ENCODE measurements at regions not wholly inside any gene's neighbourhood (a gene's known extent, or its start where the extent isn't known, plus 50 kb on each side); places are given as distances from the start of the nearest gene placed in this dataset.

DNA sequence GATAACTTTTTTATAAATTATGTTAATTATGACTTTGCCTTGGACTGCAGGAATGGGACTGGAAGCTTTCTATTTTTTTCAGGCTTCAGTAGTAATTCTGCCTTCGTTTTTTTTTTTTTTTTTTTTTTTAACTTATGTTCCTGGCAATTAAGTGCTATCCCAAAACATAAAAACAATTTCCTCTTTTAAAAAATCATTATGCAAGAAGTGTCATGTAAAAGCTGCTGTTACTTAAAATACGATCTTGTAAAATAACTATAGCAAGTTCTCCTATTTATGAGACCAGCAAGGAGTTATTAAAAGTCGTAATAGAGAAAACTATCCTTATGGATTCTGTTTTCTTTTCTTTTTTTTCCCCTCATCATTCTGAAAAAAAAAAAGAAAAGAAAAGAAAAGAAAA, 106.6 kb upstream of the FOXN2 start:
- Mint-ChIP-seq H3K27me3 (ENCODE audit: insufficient read depth, unreplicated experiment) (no peaks in the 10 kb centered on the region), H3K9me3 (ENCODE audit: unreplicated experiment) (no peaks in the 10 kb centered on the region), H3K27ac (ENCODE audit: unreplicated experiment) (no peak overlapping the region), H3K4me1 (ENCODE audit: low read depth, unreplicated experiment) (no peaks in the 10 kb centered on the region), H3K36me3 (ENCODE audit: insufficient read depth, unreplicated experiment) (no peaks in the 10 kb centered on the region), H3K4me3 (ENCODE audit: unreplicated experiment) (no peak overlapping the region)
- no peak for DNase-seq
- no peaks in the 10 kb centered on the region for H3K27me3 ChIP-seq (replicated peaks; ENCODE audit: control insufficient read depth, insufficient read depth, low read length)
- POLR2A ChIA-PET = no interaction called here
- no peaks in the 10 kb centered on the region for H3K36me3 ChIP-seq (ENCODE audit: control insufficient read depth, insufficient read depth, low read length)
- TF ChIP-seq, protein P1, sequence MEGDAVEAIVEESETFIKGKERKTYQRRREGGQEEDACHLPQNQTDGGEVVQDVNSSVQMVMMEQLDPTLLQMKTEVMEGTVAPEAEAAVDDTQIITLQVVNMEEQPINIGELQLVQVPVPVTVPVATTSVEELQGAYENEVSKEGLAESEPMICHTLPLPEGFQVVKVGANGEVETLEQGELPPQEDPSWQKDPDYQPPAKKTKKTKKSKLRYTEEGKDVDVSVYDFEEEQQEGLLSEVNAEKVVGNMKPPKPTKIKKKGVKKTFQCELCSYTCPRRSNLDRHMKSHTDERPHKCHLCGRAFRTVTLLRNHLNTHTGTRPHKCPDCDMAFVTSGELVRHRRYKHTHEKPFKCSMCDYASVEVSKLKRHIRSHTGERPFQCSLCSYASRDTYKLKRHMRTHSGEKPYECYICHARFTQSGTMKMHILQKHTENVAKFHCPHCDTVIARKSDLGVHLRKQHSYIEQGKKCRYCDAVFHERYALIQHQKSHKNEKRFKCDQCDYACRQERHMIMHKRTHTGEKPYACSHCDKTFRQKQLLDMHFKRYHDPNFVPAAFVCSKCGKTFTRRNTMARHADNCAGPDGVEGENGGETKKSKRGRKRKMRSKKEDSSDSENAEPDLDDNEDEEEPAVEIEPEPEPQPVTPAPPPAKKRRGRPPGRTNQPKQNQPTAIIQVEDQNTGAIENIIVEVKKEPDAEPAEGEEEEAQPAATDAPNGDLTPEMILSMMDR (IDR thresholded peaks at IDR 0.05; ENCODE audit: insufficient read depth in 1 of 2, low read depth in 1 of 2, low read length in 1 of 2, severe bottlenecking in 1 of 2, unreplicated experiment in 1 of 2) = no peak
- CTCF ChIA-PET = no interaction called here
- H3K4me3 ChIP-seq (ENCODE audit: low read depth, low read length) = no peak overlapping the region
- H3K4me1 ChIP-seq = no peaks in the 10 kb centered on the region
- no peaks in the 10 kb centered on the region for H3K9me3 ChIP-seq
- intact Hi-C loops (cut with micrococcal nuclease; ENCODE audit: unreplicated experiment) = no loop called here
- no TSS peak for BruUV-seq (replicated peaks)

DNA sequence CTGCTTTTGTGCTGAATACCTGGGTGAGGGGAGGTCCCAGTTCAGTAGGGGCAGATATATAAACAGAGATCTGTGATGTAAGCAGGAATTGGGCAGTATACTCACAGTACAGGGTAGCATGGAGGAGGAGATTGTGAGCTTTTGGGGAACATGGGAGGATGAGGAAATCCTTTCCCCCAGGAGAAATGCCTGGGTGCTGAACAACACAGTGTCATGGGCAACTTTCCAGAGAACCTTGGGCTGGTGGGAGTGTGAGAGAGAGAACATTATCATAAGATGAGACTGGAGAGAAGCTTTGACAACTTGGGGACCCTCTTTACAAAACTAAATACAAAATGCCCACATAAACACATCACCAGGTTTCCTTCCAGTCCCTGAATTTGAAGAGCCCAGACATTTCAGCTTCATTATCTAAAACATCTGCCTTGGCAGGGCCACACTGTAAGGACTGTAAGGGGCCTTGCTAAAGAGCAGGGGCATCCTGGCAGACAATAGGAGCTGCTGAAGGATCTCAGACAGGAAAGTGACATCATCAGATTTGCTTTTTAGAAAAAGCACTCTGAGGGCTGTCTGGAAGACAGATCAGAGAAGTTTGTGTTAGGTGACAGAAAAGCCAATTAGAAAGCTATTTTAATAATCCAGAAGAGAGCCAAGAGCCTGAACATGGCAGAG, 105.1 kb upstream of the FOXN2 start:
- Histone ChIP-seq H3K4me3 (ENCODE audit: low read depth, low read length) (no peak overlapping the region), H3K36me3 (ENCODE audit: control insufficient read depth, insufficient read depth, low read length) (no peaks in the 10 kb centered on the region), H3K9me3 (no peaks in the 10 kb centered on the region), H3K27me3 (replicated peaks; ENCODE audit: control insufficient read depth, insufficient read depth, low read length) (no peaks in the 10 kb centered on the region), H3K4me1 (no peaks in the 10 kb centered on the region)
- no peak overlapping the region for H3K4me3 Mint-ChIP-seq (ENCODE audit: unreplicated experiment)
- no peaks in the 10 kb centered on the region for H3K4me1 Mint-ChIP-seq (ENCODE audit: low read depth, unreplicated experiment)
- H3K27me3 Mint-ChIP-seq (ENCODE audit: insufficient read depth, unreplicated experiment) = no peaks in the 10 kb centered on the region
- no TSS peak for BruUV-seq (replicated peaks)
- H3K9me3 Mint-ChIP-seq (ENCODE audit: unreplicated experiment) = no peaks in the 10 kb centered on the region
- intact Hi-C loops (cut with micrococcal nuclease; ENCODE audit: unreplicated experiment) = no loop called here
- no peaks in the 10 kb centered on the region for H3K36me3 Mint-ChIP-seq (ENCODE audit: insufficient read depth, unreplicated experiment)
- DNase-seq = no peak
- no peak overlapping the region for H3K27ac Mint-ChIP-seq (ENCODE audit: unreplicated experiment)
- TF ChIP-seq, protein P1 (IDR thresholded peaks at IDR 0.05; ENCODE audit: insufficient read depth in 1 of 2, low read depth in 1 of 2, low read length in 1 of 2, severe bottlenecking in 1 of 2, unreplicated experiment in 1 of 2) = no peak
- ChIA-PET CTCF (no interaction called here), POLR2A (interaction anchor here (0.5 kb wide), 1 partner anchor 104 kb away, joined by 4 read pairs; no protein-coding TSS in a partner anchor)

DNA sequence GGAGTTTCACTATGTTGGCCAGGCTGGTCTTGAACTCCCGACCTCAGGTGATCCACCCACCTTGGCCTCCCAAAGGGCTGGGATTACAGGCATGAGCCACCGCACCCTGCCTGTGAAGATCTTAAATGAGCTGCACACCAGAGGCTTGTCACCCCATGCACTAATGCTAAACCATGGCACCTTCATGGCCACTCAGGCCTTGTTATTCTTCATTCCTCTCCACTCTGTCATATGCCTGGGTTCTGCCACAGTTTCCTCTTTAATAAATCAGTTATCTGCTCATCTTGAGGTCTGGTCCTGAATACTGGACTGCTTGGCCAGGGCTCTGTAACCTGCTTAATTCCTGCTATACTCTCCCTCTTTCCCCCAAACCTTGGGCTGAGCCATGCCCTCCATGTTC, 104.3 kb upstream of the FOXN2 start:
- H3K4me1 Mint-ChIP-seq (ENCODE audit: low read depth, unreplicated experiment) = no peaks in the 10 kb centered on the region
- H3K27me3 Mint-ChIP-seq (ENCODE audit: insufficient read depth, unreplicated experiment) = no peaks in the 10 kb centered on the region
- intact Hi-C loops (cut with micrococcal nuclease; ENCODE audit: unreplicated experiment) = no loop called here
- H3K4me3 Mint-ChIP-seq (ENCODE audit: unreplicated experiment) = no peak overlapping the region
- no peaks in the 10 kb centered on the region for H3K36me3 Mint-ChIP-seq (ENCODE audit: insufficient read depth, unreplicated experiment)
- no peaks in the 10 kb centered on the region for H3K36me3 ChIP-seq (ENCODE audit: control insufficient read depth, insufficient read depth, low read length)
- no peak overlapping the region for H3K27ac Mint-ChIP-seq (ENCODE audit: unreplicated experiment)
- no peaks in the 10 kb centered on the region for H3K27me3 ChIP-seq (replicated peaks; ENCODE audit: control insufficient read depth, insufficient read depth, low read length)
- BruUV-seq (replicated peaks) = no TSS peak
- H3K4me1 ChIP-seq = no peaks in the 10 kb centered on the region
- H3K9me3 ChIP-seq = no peaks in the 10 kb centered on the region
- no peak overlapping the region for H3K4me3 ChIP-seq (ENCODE audit: low read depth, low read length)
- ChIA-PET CTCF (no interaction called here), POLR2A (no interaction called here)
- TF ChIP-seq, protein P1 (IDR thresholded peaks at IDR 0.05; ENCODE audit: insufficient read depth in 1 of 2, low read depth in 1 of 2, low read length in 1 of 2, severe bottlenecking in 1 of 2, unreplicated experiment in 1 of 2) = no peak
- no peaks in the 10 kb centered on the region for H3K9me3 Mint-ChIP-seq (ENCODE audit: unreplicated experiment)
- DNase-seq = no peak

Measured in Caco-2 (cell line).